Natural killer cell (primary cell): ENCODE measurements at regions not wholly inside any gene's neighbourhood (a gene's known extent, or its start where the extent isn't known, plus 50 kb on each side); places are given as distances from the start of the nearest gene placed in this dataset.

ENCODE experiments used
- ATAC-seq, 3 donors: fragments of 150-1000 bp in 2 of 3; fragments of 200-7000 bp in 1 of 3; cut with Tn5 transposase; 1 replicate in 1 of 3; 2 replicates in 2 of 3; pipeline ENCODE4 v1.10.0; 2021; ENCODE audit warnings: mild to moderate bottlenecking in 2 of 3, moderate library complexity in 2 of 3
- DNase-seq, 2 donors: peaks; one replicate each; pipeline versions ENCODE4 v3.0.0 to v3.0.0-alpha.2; 2013 to 2021; ENCODE audit warnings: mixed read lengths in 1 of 2
- H3K27ac ChIP-seq: one replicate; pipeline ENCODE4 v1.5.1; 2013; ENCODE audit warnings: mild to moderate bottlenecking, low read length
- H3K27me3 ChIP-seq: one replicate; pipeline ENCODE4 v1.6.1; 2013; ENCODE audit warnings: low read length; ENCODE audit not compliant: control insufficient read depth, insufficient read depth
- H3K36me3 ChIP-seq: one replicate; pipeline ENCODE4 v1.6.1; 2013; ENCODE audit warnings: low read length; ENCODE audit not compliant: control insufficient read depth, insufficient read depth
- H3K4me1 ChIP-seq: one replicate; pipeline ENCODE4 v1.6.1; 2013; ENCODE audit warnings: low read length; ENCODE audit not compliant: control insufficient read depth, insufficient read depth
- H3K4me3 ChIP-seq: one replicate; pipeline ENCODE4 v1.5.1; 2013; ENCODE audit warnings: low read length
- H3K9me3 ChIP-seq: one replicate; pipeline ENCODE4 v1.6.1; 2013; ENCODE audit warnings: low read length; ENCODE audit not compliant: control insufficient read depth, insufficient read depth
- H3K27ac Mint-ChIP-seq, 2 donors: one replicate each; pipeline ENCODE4 v1.8.0; 2022; ENCODE audit warnings: mild to moderate bottlenecking in 2 of 2, mixed read lengths in 2 of 2, moderate library complexity in 1 of 2
- H3K27me3 Mint-ChIP-seq, 2 donors: one replicate each; pipeline ENCODE4 v1.8.0; 2022; ENCODE audit warnings: low read depth in 2 of 2, mixed read lengths in 2 of 2
- H3K36me3 Mint-ChIP-seq: one replicate; pipeline ENCODE4 v1.8.0; 2022; ENCODE audit warnings: mixed read lengths
- H3K4me1 Mint-ChIP-seq, 2 donors: one replicate each; pipeline ENCODE4 v1.8.0; 2022; ENCODE audit warnings: mixed read lengths in 2 of 2
- H3K4me3 Mint-ChIP-seq: one replicate; pipeline ENCODE4 v1.8.0; 2022; ENCODE audit warnings: mild to moderate bottlenecking, moderate library complexity, mixed read lengths
- H3K9me3 Mint-ChIP-seq, 2 donors: one replicate each; pipeline ENCODE4 v1.8.0; 2022; ENCODE audit warnings: mixed read lengths in 2 of 2
- CTCF ChIP-seq: fragments of 200-600 bp; IDR thresholded peaks from one replicate; pipeline ENCODE4 v1.8.0; 2022; ENCODE audit warnings: antibody characterized with exemption
- WGBS: methylation state at CpG from one replicate; pipeline ENCODE4 v1.1.7; 2013; ENCODE audit warnings: missing lambda C conversion rate; ENCODE audit not compliant: insufficient coverage; 5-methylcytosine and 5-hydroxymethylcytosine counted together
- intact Hi-C: fragments of 100-400 bp; cut with micrococcal nuclease; formaldehyde crosslinking; loops from one replicate; pipeline ENCODE4 v1.14.2; 2022

- Histone ChIP-seq H3K27ac (no peak overlapping the region), H3K9me3 (no peaks in the 10 kb centered on the region), H3K27me3 (no peaks in the 10 kb centered on the region), H3K36me3 (no peaks in the 10 kb centered on the region), H3K4me3 (no peak overlapping the region), H3K4me1 (no peaks in the 10 kb centered on the region)
- WGBS = 84% methylated on average over 1 of the region's 1 CpG
- intact Hi-C loops = no loop called here
- H3K27ac Mint-ChIP-seq = no peak overlapping the region
- ATAC-seq (no peak), DNase-seq (no peak)
- H3K9me3 Mint-ChIP-seq = no peaks in the 10 kb centered on the region
- H3K27me3 Mint-ChIP-seq = peaks cover 6 to 17% of the 10 kb centered on the region in 2 donors
- H3K36me3 Mint-ChIP-seq = no peaks in the 10 kb centered on the region
- H3K4me1 Mint-ChIP-seq = no peaks in the 10 kb centered on the region
- TF ChIP-seq CTCF = no peak
- no peak overlapping the region for H3K4me3 Mint-ChIP-seq
Observed at GRCh38 chr15:83352119-83352518, 67.7 kb upstream of the BNC1 start.

- no peaks in the 10 kb centered on the region for H3K9me3 Mint-ChIP-seq
- no peaks in the 10 kb centered on the region for H3K4me1 ChIP-seq
- no peaks in the 10 kb centered on the region for H3K36me3 ChIP-seq
- no peaks in the 10 kb centered on the region for H3K27me3 ChIP-seq
- DNase-seq = no peak
- H3K27ac ChIP-seq = no peak overlapping the region
- no peak overlapping the region for H3K27ac Mint-ChIP-seq
- no peak for TF ChIP-seq CTCF
- H3K4me3 Mint-ChIP-seq = no peak overlapping the region
- no peak for ATAC-seq
- no peaks in the 10 kb centered on the region for H3K36me3 Mint-ChIP-seq
- H3K4me1 Mint-ChIP-seq = no peaks in the 10 kb centered on the region
- 54% methylated on average over 13 of the region's 13 CpGs for WGBS
- no peaks in the 10 kb centered on the region for H3K9me3 ChIP-seq
- peaks cover under 1 to 14% of the 10 kb centered on the region in 2 donors for H3K27me3 Mint-ChIP-seq
- intact Hi-C loops = no loop called here
- H3K4me3 ChIP-seq = no peak overlapping the region
Observed at GRCh38 chr15:83356501-83357399, 72.3 kb upstream of the BNC1 start.

- Mint-ChIP-seq H3K27me3 (peaks cover 22 to 23% of the 10 kb centered on the region in 2 donors), H3K9me3 (no peaks in the 10 kb centered on the region), H3K4me1 (no peaks in the 10 kb centered on the region), H3K4me3 (no peak overlapping the region), H3K27ac (no peak overlapping the region), H3K36me3 (no peaks in the 10 kb centered on the region)
- H3K4me1 ChIP-seq = no peaks in the 10 kb centered on the region
- H3K27me3 ChIP-seq = no peaks in the 10 kb centered on the region
- no peaks in the 10 kb centered on the region for H3K9me3 ChIP-seq
- intact Hi-C loops = no loop called here
- WGBS = 83% methylated on average over 13 of the region's 13 CpGs
- TF ChIP-seq CTCF = no peak
- H3K27ac ChIP-seq = no peak overlapping the region
- H3K36me3 ChIP-seq = no peaks in the 10 kb centered on the region
- no peak overlapping the region for H3K4me3 ChIP-seq
- ATAC-seq (no peak), DNase-seq (no peak)
Observed at GRCh38 chr15:83358972-83359564, 74.6 kb upstream of the BNC1 start.
